ENCODE measurements at regions not wholly inside any gene's neighbourhood (a gene's known extent, or its start where the extent isn't known, plus 50 kb on each side); places are given as distances from the start of the nearest gene placed in this dataset.

GRCh38 chr10:24783504-24783903 lies 59.8 kb upstream of the ARHGAP21 start:
- Histone ChIP-seq H3K9me3 (ENCODE audit: control insufficient read depth, insufficient read depth, low read length) (no peaks in the 10 kb centered on the region), H3K27me3 (ENCODE audit: control insufficient read depth, insufficient read depth, low read length) (no peaks in the 10 kb centered on the region), H3K4me1 (ENCODE audit: control insufficient read depth, insufficient read depth, low read length) (no peaks in the 10 kb centered on the region), H3K36me3 (ENCODE audit: control insufficient read depth, insufficient read depth, low read length) (no peaks in the 10 kb centered on the region), H3K4me3 (ENCODE audit: low read length) (no peak overlapping the region), H3K27ac (ENCODE audit: low read length) (no peak overlapping the region)
- WGBS (ENCODE audit: insufficient coverage) = 95% methylated on average over 3 of the region's 4 CpGs
- no peak overlapping the region for H3K27ac Mint-ChIP-seq
- ATAC-seq (no peak), DNase-seq (no peak)
- no peaks in the 10 kb centered on the region for H3K9me3 Mint-ChIP-seq
- intact Hi-C loops (cut with micrococcal nuclease) = no loop called here
- no peak for TF ChIP-seq CTCF (IDR thresholded peaks at IDR 0.05)
- H3K4me1 Mint-ChIP-seq = no peaks in the 10 kb centered on the region
- no peaks in the 10 kb centered on the region for H3K36me3 Mint-ChIP-seq
- H3K4me3 Mint-ChIP-seq = no peak overlapping the region
- H3K27me3 Mint-ChIP-seq (ENCODE audit: low read depth in 2 of 2) = peaks cover 0 to 3% of the 10 kb centered on the region in 2 donors

GRCh38 chr10:24779737-24780136 lies 56.0 kb upstream of the ARHGAP21 start:
- Mint-ChIP-seq H3K4me1 (no peaks in the 10 kb centered on the region), H3K9me3 (no peaks in the 10 kb centered on the region), H3K27ac (no peak overlapping the region), H3K27me3 (ENCODE audit: low read depth in 2 of 2) (peaks cover 0 to under 1% of the 10 kb centered on the region in 2 donors), H3K4me3 (no peak overlapping the region), H3K36me3 (no peaks in the 10 kb centered on the region)
- ATAC-seq (no peak), DNase-seq (no peak)
- no CpG with 5 or more reads among the region's 1 CpG for WGBS (ENCODE audit: insufficient coverage)
- no peaks in the 10 kb centered on the region for H3K4me1 ChIP-seq (ENCODE audit: control insufficient read depth, insufficient read depth, low read length)
- TF ChIP-seq CTCF (IDR thresholded peaks at IDR 0.05) = no peak
- no peak overlapping the region for H3K4me3 ChIP-seq (ENCODE audit: low read length)
- no peaks in the 10 kb centered on the region for H3K9me3 ChIP-seq (ENCODE audit: control insufficient read depth, insufficient read depth, low read length)
- no peaks in the 10 kb centered on the region for H3K36me3 ChIP-seq (ENCODE audit: control insufficient read depth, insufficient read depth, low read length)
- no peaks in the 10 kb centered on the region for H3K27me3 ChIP-seq (ENCODE audit: control insufficient read depth, insufficient read depth, low read length)
- H3K27ac ChIP-seq (ENCODE audit: low read length) = no peak overlapping the region
- intact Hi-C loops (cut with micrococcal nuclease) = no loop called here

- Mint-ChIP-seq H3K27me3 (ENCODE audit: low read depth in 2 of 2) (no peaks in the 10 kb centered on the region), H3K36me3 (no peaks in the 10 kb centered on the region), H3K4me3 (no peak overlapping the region), H3K4me1 (no peaks in the 10 kb centered on the region), H3K27ac (no peak overlapping the region), H3K9me3 (no peaks in the 10 kb centered on the region)
- WGBS (ENCODE audit: insufficient coverage) = over 99% methylated on average over 7 of the region's 7 CpGs
- ATAC-seq = no peak
- no peak overlapping the region for H3K27ac ChIP-seq (ENCODE audit: low read length)
- no peaks in the 10 kb centered on the region for H3K27me3 ChIP-seq (ENCODE audit: control insufficient read depth, insufficient read depth, low read length)
- intact Hi-C loops (cut with micrococcal nuclease) = no loop called here
- no peak for DNase-seq
- H3K36me3 ChIP-seq (ENCODE audit: control insufficient read depth, insufficient read depth, low read length) = no peaks in the 10 kb centered on the region
- no peaks in the 10 kb centered on the region for H3K9me3 ChIP-seq (ENCODE audit: control insufficient read depth, insufficient read depth, low read length)
- H3K4me1 ChIP-seq (ENCODE audit: control insufficient read depth, insufficient read depth, low read length) = no peaks in the 10 kb centered on the region
- H3K4me3 ChIP-seq (ENCODE audit: low read length) = no peak overlapping the region
- TF ChIP-seq CTCF (IDR thresholded peaks at IDR 0.05) = no peak
Measured at GRCh38 chr10:24778298-24778697, 54.6 kb upstream of the ARHGAP21 start.

- Histone ChIP-seq H3K27me3 (ENCODE audit: control insufficient read depth, insufficient read depth, low read length) (no peaks in the 10 kb centered on the region), H3K9me3 (ENCODE audit: control insufficient read depth, insufficient read depth, low read length) (no peaks in the 10 kb centered on the region), H3K27ac (ENCODE audit: low read length) (no peak overlapping the region), H3K4me3 (ENCODE audit: low read length) (no peak overlapping the region), H3K36me3 (ENCODE audit: control insufficient read depth, insufficient read depth, low read length) (no peaks in the 10 kb centered on the region), H3K4me1 (ENCODE audit: control insufficient read depth, insufficient read depth, low read length) (no peaks in the 10 kb centered on the region)
- Mint-ChIP-seq H3K4me1 (no peaks in the 10 kb centered on the region), H3K27ac (no peak overlapping the region), H3K4me3 (no peak overlapping the region), H3K36me3 (no peaks in the 10 kb centered on the region), H3K27me3 (ENCODE audit: low read depth in 2 of 2) (no peaks in the 10 kb centered on the region), H3K9me3 (no peaks in the 10 kb centered on the region)
- 97% methylated on average over 3 of the region's 3 CpGs for WGBS (ENCODE audit: insufficient coverage)
- ATAC-seq (no peak), DNase-seq (no peak)
- intact Hi-C loops (cut with micrococcal nuclease) = no loop called here
- TF ChIP-seq CTCF (IDR thresholded peaks at IDR 0.05) = no peak
Measured at GRCh38 chr10:24777196-24777595, 53.5 kb upstream of the ARHGAP21 start.
